ENCODE measurements at regions not wholly inside any gene's neighbourhood (a gene's known extent, or its start where the extent isn't known, plus 50 kb on each side); places are given as distances from the start of the nearest gene placed in this dataset.

GRCh38 chr20:56708991-56709390 is 79.9 kb downstream of the TFAP2C start:
- TF ChIP-seq CTCF (conservative IDR thresholded peaks at IDR 0.05; ENCODE audit: low read depth, low read length) (no peak), EZH2phosphoT487 (IDR thresholded peaks at IDR 0.05; ENCODE audit: borderline replicate concordance, low read length) (no peak), EZH2 (IDR thresholded peaks at IDR 0.05; ENCODE audit: low read length, unreplicated experiment) (no peak)

Data from PC-3 (cell line).